Parathyroid adenoma (tissue), 2 donors: ENCODE measurements at regions not wholly inside any gene's neighbourhood (a gene's known extent, or its start where the extent isn't known, plus 50 kb on each side); places are given as distances from the start of the nearest gene placed in this dataset.
"Not testable (repeated sequence)": the region's sequence is repeated elsewhere in the genome, so short reads cannot be mapped to it uniquely, and the experiment has no call there.

Experiments
- H2AFZ ChIP-seq: fragments of 300-600 bp; sonication (generic); one replicate; pipeline ENCODE4 v1.7.0; 2017; ENCODE audit warnings: antibody characterized with exemption, mild to moderate bottlenecking
- H3K27ac ChIP-seq: fragments of 300-600 bp; sonication (generic); one replicate; pipeline ENCODE4 v1.7.0; 2017
- H3K27me3 ChIP-seq: fragments of 300-600 bp; sonication (generic); one replicate; pipeline ENCODE4 v1.7.0; 2017; ENCODE audit warnings: low read length; ENCODE audit not compliant: control insufficient read depth, insufficient read depth
- H3K36me3 ChIP-seq: fragments of 300-600 bp; sonication (generic); one replicate; pipeline ENCODE4 v1.7.0; 2017; ENCODE audit warnings: low read length; ENCODE audit not compliant: control insufficient read depth, insufficient read depth
- H3K4me1 ChIP-seq: fragments of 300-600 bp; sonication (generic); one replicate; pipeline ENCODE4 v1.7.0; 2017; ENCODE audit warnings: control low read depth
- H3K4me2 ChIP-seq: fragments of 300-600 bp; sonication (generic); one replicate; pipeline ENCODE4 v1.7.0; 2017; ENCODE audit warnings: low read length
- H3K4me3 ChIP-seq: fragments of 300-600 bp; sonication (generic); one replicate; pipeline ENCODE4 v1.7.0; 2017; ENCODE audit warnings: low read depth, low read length
- H3K79me2 ChIP-seq: fragments of 300-600 bp; sonication (generic); one replicate; pipeline ENCODE4 v1.7.0; 2017; ENCODE audit warnings: control low read depth
- H3K9ac ChIP-seq: fragments of 300-600 bp; sonication (generic); one replicate; pipeline ENCODE4 v1.7.0; 2017; ENCODE audit warnings: mild to moderate bottlenecking
- H3K9me3 ChIP-seq: fragments of 300-600 bp; sonication (generic); one replicate; pipeline ENCODE4 v1.7.0; 2017; ENCODE audit warnings: low read length; ENCODE audit not compliant: control insufficient read depth
- TF ChIP-seq, protein P1 (sequence below): fragments of 300-600 bp; sonication (generic); IDR thresholded peaks from one replicate; pipeline ENCODE4 v1.7.0; 2017; ENCODE audit warnings: antibody characterized with exemption, mild to moderate bottlenecking
- donor health status: primary hyperparathyroidism.

DNA sequence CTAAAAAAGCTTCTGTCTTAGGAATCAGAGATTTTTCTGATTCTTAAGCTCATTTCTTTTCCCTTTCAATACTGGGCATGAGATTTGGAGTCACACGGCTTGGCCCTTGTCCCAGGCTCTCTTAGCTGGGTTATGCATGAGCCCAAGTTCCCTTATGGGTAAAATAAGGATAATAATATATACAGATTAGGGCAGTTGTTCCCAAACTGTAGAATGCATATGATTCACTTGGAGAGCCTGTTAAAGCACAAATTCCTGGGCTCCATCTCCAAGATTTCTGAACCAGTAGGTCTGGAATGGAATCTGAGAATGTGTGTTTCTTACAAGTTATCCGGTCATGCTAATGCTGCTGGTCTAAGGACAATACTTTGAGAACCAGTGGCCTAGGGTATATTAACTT is 154.0 kb downstream of the REEP3 start:
- Histone ChIP-seq H3K4me3 (no peak overlapping the region), H2AFZ (peak overlapping the region; percentile 42), H3K79me2 (no peaks in the 10 kb centered on the region), H3K4me1 (peaks cover 26% of the 10 kb centered on the region), H3K27ac (no peak overlapping the region), H3K36me3 (no peaks in the 10 kb centered on the region), H3K27me3 (no peaks in the 10 kb centered on the region), H3K9ac (no peak overlapping the region), H3K4me2 (no peak overlapping the region), H3K9me3 (no peaks in the 10 kb centered on the region)
- TF ChIP-seq, protein P1, sequence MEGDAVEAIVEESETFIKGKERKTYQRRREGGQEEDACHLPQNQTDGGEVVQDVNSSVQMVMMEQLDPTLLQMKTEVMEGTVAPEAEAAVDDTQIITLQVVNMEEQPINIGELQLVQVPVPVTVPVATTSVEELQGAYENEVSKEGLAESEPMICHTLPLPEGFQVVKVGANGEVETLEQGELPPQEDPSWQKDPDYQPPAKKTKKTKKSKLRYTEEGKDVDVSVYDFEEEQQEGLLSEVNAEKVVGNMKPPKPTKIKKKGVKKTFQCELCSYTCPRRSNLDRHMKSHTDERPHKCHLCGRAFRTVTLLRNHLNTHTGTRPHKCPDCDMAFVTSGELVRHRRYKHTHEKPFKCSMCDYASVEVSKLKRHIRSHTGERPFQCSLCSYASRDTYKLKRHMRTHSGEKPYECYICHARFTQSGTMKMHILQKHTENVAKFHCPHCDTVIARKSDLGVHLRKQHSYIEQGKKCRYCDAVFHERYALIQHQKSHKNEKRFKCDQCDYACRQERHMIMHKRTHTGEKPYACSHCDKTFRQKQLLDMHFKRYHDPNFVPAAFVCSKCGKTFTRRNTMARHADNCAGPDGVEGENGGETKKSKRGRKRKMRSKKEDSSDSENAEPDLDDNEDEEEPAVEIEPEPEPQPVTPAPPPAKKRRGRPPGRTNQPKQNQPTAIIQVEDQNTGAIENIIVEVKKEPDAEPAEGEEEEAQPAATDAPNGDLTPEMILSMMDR, result no peak

DNA sequence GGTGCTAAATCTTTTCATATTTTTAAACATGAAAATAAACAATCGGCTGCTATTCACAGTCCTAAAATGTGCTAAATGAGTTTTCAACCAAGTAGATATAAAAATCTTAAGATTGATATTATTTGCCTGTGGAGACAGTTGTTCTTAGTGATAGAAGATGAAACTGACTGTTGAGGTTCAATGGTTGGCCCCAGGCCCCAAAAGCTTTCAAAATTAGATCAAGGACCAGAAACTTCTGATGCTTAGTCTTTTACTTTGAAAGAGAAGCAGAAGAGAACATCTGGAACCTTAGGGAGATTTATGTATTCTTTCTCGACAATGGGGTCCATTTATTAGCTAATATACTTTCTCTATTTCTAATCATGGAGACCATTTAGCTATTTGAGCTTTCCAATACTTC is 155.8 kb downstream of the REEP3 start:
- Histone ChIP-seq H3K4me2 (no peak overlapping the region), H3K36me3 (no peaks in the 10 kb centered on the region), H3K9me3 (no peaks in the 10 kb centered on the region), H3K27me3 (no peaks in the 10 kb centered on the region), H3K4me3 (no peak overlapping the region), H2AFZ (peak overlapping the region; percentile 43), H3K4me1 (peaks cover 7% of the 10 kb centered on the region), H3K79me2 (no peaks in the 10 kb centered on the region), H3K27ac (no peak overlapping the region), H3K9ac (no peak overlapping the region)
- TF ChIP-seq, protein P1, result no peak

DNA sequence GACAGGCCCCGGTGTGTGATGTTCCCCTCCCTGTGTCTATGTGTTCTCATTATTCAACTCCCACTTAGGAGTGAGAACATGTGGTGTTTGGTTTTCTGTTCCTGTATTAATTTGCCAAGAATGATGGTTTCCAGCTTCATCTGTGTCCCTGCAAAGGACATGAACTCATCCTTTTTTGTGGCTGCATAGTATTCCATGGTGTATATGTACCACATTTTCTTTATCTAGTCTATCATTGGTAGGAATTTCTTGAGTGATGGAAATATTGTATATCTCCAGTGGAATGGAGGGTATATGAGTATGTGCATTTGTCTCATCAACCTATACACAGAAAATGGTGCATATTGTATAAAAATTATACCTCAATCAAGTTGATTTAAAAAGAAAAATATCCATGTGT is 159.3 kb downstream of the REEP3 start:
- not testable (repeated sequence) for H3K4me2 ChIP-seq, H3K4me3 ChIP-seq, H3K79me2 ChIP-seq, H3K27me3 ChIP-seq, H3K9me3 ChIP-seq, H3K27ac ChIP-seq, H2AFZ ChIP-seq, H3K9ac ChIP-seq, H3K36me3 ChIP-seq, H3K4me1 ChIP-seq

DNA sequence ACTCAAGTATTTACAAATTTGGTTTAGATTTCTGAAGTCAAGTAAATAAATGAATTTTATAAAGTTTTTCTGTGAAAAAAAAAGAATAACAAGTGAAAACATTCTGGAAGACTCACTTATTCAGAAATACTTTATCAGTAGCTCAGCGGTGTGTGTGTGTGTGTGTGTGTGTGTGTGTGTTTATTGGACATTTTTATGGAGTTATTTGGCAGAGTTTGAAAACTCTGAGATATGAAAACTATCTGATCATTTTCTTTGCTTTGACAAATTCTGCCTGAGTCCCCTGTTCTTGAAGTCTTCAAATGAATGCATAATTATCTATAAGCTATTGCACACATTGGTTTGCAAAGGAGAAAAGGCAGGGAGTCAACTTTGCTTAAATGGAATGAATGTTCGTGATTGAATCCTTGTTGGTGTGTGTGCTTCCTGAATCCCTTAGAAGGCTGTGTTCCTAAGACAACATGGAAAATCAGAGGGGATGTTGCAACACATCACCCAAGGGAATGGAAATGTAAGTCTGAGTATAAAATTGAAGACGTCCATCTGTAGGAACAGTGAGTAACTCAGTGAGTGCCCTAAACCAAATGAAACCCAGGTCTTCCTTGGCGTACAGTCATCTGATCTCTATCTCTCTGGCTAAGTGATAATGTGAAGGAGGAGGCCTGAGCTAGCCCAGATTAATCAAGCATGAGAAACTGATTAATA is 160.9 kb downstream of the REEP3 start:
- peak overlapping the region; percentile 17 for H2AFZ ChIP-seq
- no peaks in the 10 kb centered on the region for H3K9me3 ChIP-seq
- H3K4me2 ChIP-seq, result no peak overlapping the region
- H3K4me1 ChIP-seq, result no peaks in the 10 kb centered on the region
- peak overlapping the region; percentile 15 for H3K27ac ChIP-seq
- H3K36me3 ChIP-seq, result no peaks in the 10 kb centered on the region
- no peaks in the 10 kb centered on the region for H3K79me2 ChIP-seq
- H3K4me3 ChIP-seq, result no peak overlapping the region
- no peaks in the 10 kb centered on the region for H3K27me3 ChIP-seq
- TF ChIP-seq, protein P1, result no peak
- no peak overlapping the region for H3K9ac ChIP-seq

DNA sequence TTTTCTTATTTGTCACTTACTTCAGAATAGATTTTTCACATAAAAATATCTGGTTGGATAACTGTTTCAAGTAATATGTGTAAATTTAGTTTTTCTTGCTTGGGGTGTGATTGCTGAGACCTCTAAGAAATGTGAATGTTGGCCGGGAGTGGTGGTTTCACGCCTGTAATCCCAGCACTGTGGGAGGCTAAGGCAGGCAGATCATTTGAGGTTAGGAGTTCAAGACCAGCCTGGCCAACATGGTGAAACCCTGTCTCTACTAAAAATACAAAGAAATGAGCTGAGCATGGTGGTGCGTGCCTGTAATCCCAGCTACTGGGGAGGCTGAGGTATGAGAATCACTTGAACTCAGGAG is 161.5 kb downstream of the REEP3 start:
- H3K9me3 ChIP-seq, H3K27me3 ChIP-seq, H3K36me3 ChIP-seq, H3K9ac ChIP-seq, H3K79me2 ChIP-seq, H3K4me2 ChIP-seq, H3K4me1 ChIP-seq, H3K4me3 ChIP-seq: not testable (repeated sequence)
- Histone ChIP-seq H2AFZ (peak overlapping the region; percentile 17), H3K27ac (peak overlapping the region; percentile 15)

DNA sequence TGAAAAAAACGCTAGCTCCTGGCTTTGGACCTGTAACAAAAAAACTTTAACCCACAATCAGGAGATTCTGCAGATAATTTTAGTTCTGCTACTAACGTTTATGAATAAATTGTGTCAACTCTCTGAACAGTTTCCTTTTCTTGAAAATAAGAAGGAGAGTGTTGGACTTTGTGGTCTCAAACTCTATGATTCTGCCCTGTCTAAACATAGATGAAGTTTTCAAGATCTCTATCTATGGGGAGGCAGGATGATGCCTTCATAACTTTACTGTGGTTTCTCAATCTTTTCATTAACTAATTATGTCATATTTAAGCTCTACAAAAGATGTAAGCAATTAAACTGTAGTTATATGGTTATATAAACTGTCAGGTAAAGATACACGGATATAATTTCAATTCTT is 162.0 kb downstream of the REEP3 start:
- H3K9me3 ChIP-seq, result no peaks in the 10 kb centered on the region
- H3K27ac ChIP-seq, result no peak overlapping the region
- no peak overlapping the region for H3K4me3 ChIP-seq
- H2AFZ ChIP-seq, result peak overlapping the region; percentile 35
- H3K4me2 ChIP-seq, result no peak overlapping the region
- H3K79me2 ChIP-seq, result no peaks in the 10 kb centered on the region
- H3K4me1 ChIP-seq, result no peaks in the 10 kb centered on the region
- no peaks in the 10 kb centered on the region for H3K27me3 ChIP-seq
- no peaks in the 10 kb centered on the region for H3K36me3 ChIP-seq
- TF ChIP-seq, protein P1, result no peak
- no peak overlapping the region for H3K9ac ChIP-seq
